PC-3 (cell line): ENCODE measurements at regions not wholly inside any gene's neighbourhood (a gene's known extent, or its start where the extent isn't known, plus 50 kb on each side); places are given as distances from the start of the nearest gene placed in this dataset.

Experiments
- ATAC-seq: fragments of 200-7000 bp; cut with Tn5 transposase; 2 replicates; pipeline ENCODE4 v1.9.1; 2020; ENCODE audit warnings: mild to moderate bottlenecking, moderate library complexity
- BruUV-seq: library from RNA; stranded (reverse); fragments of 400-500 nt; replicated peaks from 2 replicates; lab custom pipeline; 2021; lab: Mats Ljungman, UMichigan
- CTCF ChIA-PET: fragments of 300-600 bp; sonication (Branson Sonifier 250); formaldehyde crosslinking; loops from one replicate; lab custom pipeline; 2022; ENCODE audit warnings: antibody characterized with exemption; lab: Charles Lee
- POLR2A ChIA-PET: fragments of 300-600 bp; sonication (Branson Sonifier 250); formaldehyde crosslinking; loops from one replicate; lab custom pipeline; 2022; ENCODE audit warnings: antibody characterized with exemption; ENCODE audit not compliant: unreplicated experiment; lab: Charles Lee
- DNase-seq: peaks from one replicate; pipeline ENCODE4 v3.0.0-alpha.2; 2015
- H2AFZ ChIP-seq: fragments of 300-600 bp; sonication (generic); 2 replicates; pipeline ENCODE4 v1.6.0; 2016; ENCODE audit warnings: antibody characterized with exemption, low read length
- H3F3A ChIP-seq: fragments of 300-600 bp; sonication (generic); one replicate; pipeline ENCODE4 v1.6.0; 2017; ENCODE audit warnings: antibody characterized with exemption, low read length, control low read depth, mild to moderate bottlenecking; ENCODE audit not compliant: unreplicated experiment
- H3K27ac ChIP-seq: fragments of 300-600 bp; sonication (generic); 2 replicates; pipeline ENCODE4 v1.5.1; 2016; ENCODE audit warnings: mild to moderate bottlenecking, low read length
- H3K27me3 ChIP-seq: fragments of 300-600 bp; sonication (generic); 2 replicates; pipeline ENCODE4 v1.6.1; 2016; ENCODE audit warnings: low read length, mixed read lengths
- H3K36me3 ChIP-seq: fragments of 300-600 bp; sonication (generic); 2 replicates; pipeline ENCODE4 v1.6.1; 2016; ENCODE audit warnings: low read depth, mixed run types, low read length, mixed read lengths
- H3K4me1 ChIP-seq: fragments of 300-600 bp; sonication (generic); 2 replicates; pipeline ENCODE4 v1.5.1; 2016; ENCODE audit warnings: low read length; ENCODE audit not compliant: insufficient read depth
- H3K4me2 ChIP-seq: fragments of 300-600 bp; sonication (generic); 2 replicates; pipeline ENCODE4 v1.6.0; 2016; ENCODE audit warnings: low read length
- H3K4me3 ChIP-seq: fragments of 300-600 bp; sonication (generic); 2 replicates; pipeline ENCODE4 v1.5.1; 2016; ENCODE audit warnings: mild to moderate bottlenecking, low read length, mixed read lengths
- H3K79me2 ChIP-seq: fragments of 300-600 bp; sonication (generic); 2 replicates; pipeline ENCODE4 v1.6.1; 2017; ENCODE audit warnings: low read length, mixed read lengths
- H3K9ac ChIP-seq: fragments of 300-600 bp; sonication (generic); 2 replicates; pipeline ENCODE4 v1.6.0; 2016; ENCODE audit warnings: mild to moderate bottlenecking, low read length
- H3K9me2 ChIP-seq: fragments of 300-600 bp; sonication (generic); replicated peaks from 2 replicates; pipeline ENCODE4 v1.6.1; 2016; ENCODE audit warnings: mixed run types, low read length, mixed read lengths
- H3K9me3 ChIP-seq: fragments of 300-600 bp; sonication (generic); 2 replicates; pipeline ENCODE4 v1.6.1; 2016; ENCODE audit warnings: low read length, mixed read lengths
- H4K20me1 ChIP-seq: fragments of 300-600 bp; sonication (generic); 2 replicates; pipeline ENCODE4 v1.6.1; 2016; ENCODE audit warnings: low read length, mixed read lengths
- CTCF ChIP-seq: fragments of 300-600 bp; sonication (generic); conservative IDR thresholded peaks from 2 replicates; pipeline ENCODE4 v1.5.1; 2017; ENCODE audit warnings: antibody characterized with exemption, low read depth, mild to moderate bottlenecking, low read length
- EZH2 ChIP-seq: fragments of 300-600 bp; sonication (generic); IDR thresholded peaks from one replicate; pipeline ENCODE4 v1.6.1; 2017; ENCODE audit warnings: antibody characterized with exemption, mild to moderate bottlenecking, low read length; ENCODE audit not compliant: unreplicated experiment
- EZH2phosphoT487 ChIP-seq: fragments of 300-600 bp; sonication (generic); IDR thresholded peaks from 2 replicates; pipeline ENCODE4 v1.6.1; 2018; ENCODE audit warnings: mild to moderate bottlenecking, antibody characterized with exemption, low read length, borderline replicate concordance
- intact Hi-C: fragments of 100-400 bp; cut with micrococcal nuclease; formaldehyde crosslinking; loops from 2 replicates; pipeline ENCODE4 v1.9.0; 2023

- Histone ChIP-seq H3K79me2 (no peaks in the 10 kb centered on the region), H3K9me2 (no peaks in the 10 kb centered on the region), H3K4me2 (no peak overlapping the region), H2AFZ (no peak overlapping the region), H3K27ac (no peak overlapping the region), H3K9ac (no peak overlapping the region), H3K9me3 (no peaks in the 10 kb centered on the region), H4K20me1 (no peaks in the 10 kb centered on the region), H3K4me3 (no peak overlapping the region), H3K27me3 (no peaks in the 10 kb centered on the region), H3K36me3 (no peaks in the 10 kb centered on the region), H3K4me1 (no peaks in the 10 kb centered on the region), H3F3A (no peaks in the 10 kb centered on the region)
- BruUV-seq = no TSS peak
- TF ChIP-seq CTCF = no peak
- TF ChIP-seq EZH2 = no peak
- no peak for TF ChIP-seq EZH2phosphoT487
- intact Hi-C loops = no loop called here
- ChIA-PET CTCF (no interaction called here), POLR2A (no interaction called here)
- ATAC-seq (no peak), DNase-seq (no peak)
Measured at GRCh38 chr3:96678325-96678724, 136.1 kb upstream of the EPHA6 start.

- TF ChIP-seq EZH2 (no peak), CTCF (peak; percentile 70)
- no peak overlapping the region for H3K27ac ChIP-seq
- 0 out of 2 replicates have a peak, but pooled peaks cover 4% of the 10 kb centered on the region for H3K9me3 ChIP-seq
- POLR2A ChIA-PET = no interaction called here
- CTCF ChIA-PET = no interaction called here
- H2AFZ ChIP-seq = no peak overlapping the region
- no peaks in the 10 kb centered on the region for H3K36me3 ChIP-seq
- H3F3A ChIP-seq = peaks cover 2% of the 10 kb centered on the region
- no TSS peak for BruUV-seq
- H3K4me2 ChIP-seq = no peak overlapping the region
- DNase-seq (peak; percentile 31), ATAC-seq (no peak; the same call in 1 of the 2 replicates)
- H3K4me1 ChIP-seq = peaks cover 14% of the 10 kb centered on the region
- no peaks in the 10 kb centered on the region for H3K27me3 ChIP-seq
- no peak overlapping the region for H3K4me3 ChIP-seq
- intact Hi-C loops = loop anchor here (1.0 kb wide), 1 partner anchor 369 kb away; no protein-coding TSS in a partner anchor
- no peak overlapping the region for H3K9ac ChIP-seq
- no peaks in the 10 kb centered on the region for H3K79me2 ChIP-seq
- H3K9me2 ChIP-seq = no peaks in the 10 kb centered on the region
- no peaks in the 10 kb centered on the region for H4K20me1 ChIP-seq
Measured at GRCh38 chr3:96700322-96701315, 113.8 kb upstream of the EPHA6 start.
